K562 (cell line): ENCODE measurements at regions not wholly inside any gene's neighbourhood (a gene's known extent, or its start where the extent isn't known, plus 50 kb on each side); places are given as distances from the start of the nearest gene placed in this dataset.

ENCODE experiments used
- CBX1 ChIP-seq: sonication (generic); IDR thresholded peaks from 2 replicates; pipeline ENCODE4 v1.6.1; 2016; ENCODE audit warnings: antibody characterized with exemption, low read depth, mild to moderate bottlenecking
- ESRRA ChIP-seq: fragments of 450-650 bp; IDR thresholded peaks from 2 replicates; pipeline ENCODE4 v1.6.1; 2014; ENCODE audit warnings: low read depth, mild to moderate bottlenecking, moderate library complexity, borderline replicate concordance
- ETV6 ChIP-seq, 3 experiments: fragments of 150-350 bp in 1 of 3; sonication (generic) in 1 of 3; formaldehyde crosslinking in 1 of 3; IDR thresholded peaks; 2 replicates each; pipeline versions ENCODE4 v1.6.1 to v1.8.0; 2014 to 2022; ENCODE audit warnings: borderline replicate concordance in 2 of 3, low read depth in 2 of 3, antibody characterized with exemption in 1 of 3, low read length in 1 of 3, mild to moderate bottlenecking in 1 of 3, missing genetic modification reagents in 1 of 3
- EWSR1 ChIP-seq: fragments of 450-650 bp; IDR thresholded peaks from 2 replicates; pipeline ENCODE4 v1.6.1; 2018; ENCODE audit warnings: borderline replicate concordance, mild to moderate bottlenecking, low read depth, moderate library complexity; ENCODE audit not compliant: partially characterized antibody
- FOXM1 ChIP-seq, 2 experiments: fragments of 450-650 bp in 1 of 2; sonication (generic) in 1 of 2; formaldehyde crosslinking in 1 of 2; IDR thresholded peaks; 2 replicates each; pipeline versions ENCODE4 v1.6.1 to v1.9.0; 2017 to 2022; ENCODE audit warnings: low read depth in 2 of 2, mild to moderate bottlenecking in 2 of 2, missing genetic modification reagents in 1 of 2, moderate library complexity in 1 of 2
- MXI1 ChIP-seq: IDR thresholded peaks from 2 replicates; pipeline ENCODE4 v1.6.1; 2011; ENCODE audit warnings: low read depth, mild to moderate bottlenecking, improper control_type of control experiment, low read length
- POLR2A ChIP-seq: fragments of 450-650 bp; conservative IDR thresholded peaks from 2 replicates; pipeline ENCODE4 v1.6.1; 2016
- RBM22 ChIP-seq: fragments of 200-400 bp; formaldehyde crosslinking; IDR thresholded peaks from 2 replicates; pipeline ENCODE4 v1.6.1; 2018; ENCODE audit warnings: low read length, low read depth; ENCODE audit not compliant: poor library complexity, severe bottlenecking
- TCF7 ChIP-seq: sonication (generic); IDR thresholded peaks from 2 replicates; pipeline ENCODE4 v1.6.1; 2016; ENCODE audit warnings: antibody characterized with exemption, borderline replicate concordance
- ZFX ChIP-seq: sonication (generic); formaldehyde crosslinking; IDR thresholded peaks from 2 replicates; pipeline ENCODE4 v1.8.0; 2022; ENCODE audit warnings: mild to moderate bottlenecking, missing genetic modification reagents, moderate library complexity
- ZNF140 ChIP-seq: fragments of 250-450 bp; sonication (Bioruptor Pico); IDR thresholded peaks from 2 replicates; pipeline ENCODE4 v1.8.0; 2021; ENCODE audit warnings: moderate library complexity, mild to moderate bottlenecking, inconsistent platforms
- ZNF174 ChIP-seq: fragments of 250-450 bp; sonication (Bioruptor Pico); IDR thresholded peaks from 2 replicates; pipeline ENCODE4 v1.4.0; 2020; ENCODE audit warnings: mild to moderate bottlenecking
- ZNF354B ChIP-seq: fragments of 250-450 bp; sonication (Bioruptor Pico); IDR thresholded peaks from 2 replicates; pipeline ENCODE4 v1.4.0; 2020

GRCh38 chr4:152176627-152177214 is 359.2 kb downstream of the FBXW7 start:
- TF ChIP-seq CBX1 (no peak), ETV6 (IDR thresholded peaks at IDR 0.05; ENCODE audit: borderline replicate concordance in 1 of 2, low read depth in 2 of 2, low read length in 1 of 2) (no peak), ETV6 (CRISPR knock-in tag; IDR thresholded peaks at IDR 0.05; ENCODE audit: borderline replicate concordance) (no peak), ESRRA (no peak), ZNF140 (CRISPR knock-in tag) (no peak), MXI1 (no peak), POLR2A (no peak), RBM22 (no peak), TCF7 (no peak), ZFX (CRISPR knock-in tag) (no peak), ZNF174 (CRISPR knock-in tag) (no peak), FOXM1 (IDR thresholded peaks at IDR 0.05; ENCODE audit: low read depth) (no peak), FOXM1 (CRISPR knock-in tag; IDR thresholded peaks at IDR 0.05; ENCODE audit: low read depth) (no peak), ZNF354B (CRISPR knock-in tag) (no peak), EWSR1 (no peak)
